ENCODE measurements at regions not wholly inside any gene's neighbourhood (a gene's known extent, or its start where the extent isn't known, plus 50 kb on each side); places are given as distances from the start of the nearest gene placed in this dataset.

GRCh38 chr5:89351222-89351621, 468.2 kb upstream of the MEF2C start:
- TF ChIP-seq CTCF (IDR thresholded peaks at IDR 0.05) (no peak), POLR2A (IDR thresholded peaks at IDR 0.05) (no peak), POLR2AphosphoS5 (IDR thresholded peaks at IDR 0.05) (no peak)
